Small intestine (tissue), 7 donors: ENCODE measurements at regions not wholly inside any gene's neighbourhood (a gene's known extent, or its start where the extent isn't known, plus 50 kb on each side); places are given as distances from the start of the nearest gene placed in this dataset.
A peak's percentile ranks its signal among the peaks of the same experiment; 100 is the strongest.

ENCODE experiments used
- DNase-seq, 2 donors: peaks; one replicate each; pipeline versions ENCODE4 v3.0.0 to v3.0.0-alpha.2; 2013
- FAIRE-seq: peaks from 2 replicates; lab custom pipeline; 2012; peaks lifted over from hg19 to GRCh38; lab: Jason Lieb, UNC
- H3K27ac ChIP-seq, 3 donors: one replicate each; pipeline ENCODE4 v1.5.1; 2013; ENCODE audit warnings: low read length in 2 of 3, mild to moderate bottlenecking in 2 of 3, control low read depth in 1 of 3, inconsistent platforms in 1 of 3, low read depth in 1 of 3, moderate library complexity in 1 of 3
- H3K27me3 ChIP-seq, 3 donors: one replicate each; pipeline ENCODE4 v1.6.1; 2013; ENCODE audit warnings: low read length in 3 of 3, inconsistent platforms in 1 of 3; ENCODE audit not compliant: control insufficient read depth in 3 of 3, insufficient read depth in 3 of 3
- H3K36me3 ChIP-seq, 3 donors: one replicate each; pipeline ENCODE4 v1.6.1; 2013; ENCODE audit warnings: low read length in 3 of 3, inconsistent platforms in 1 of 3, low read depth in 1 of 3, mild to moderate bottlenecking in 1 of 3, moderate library complexity in 1 of 3; ENCODE audit not compliant: control insufficient read depth in 3 of 3, insufficient read depth in 2 of 3
- H3K4me1 ChIP-seq, 3 donors: one replicate each; pipeline ENCODE4 v1.6.1; 2013; ENCODE audit warnings: low read length in 2 of 3, inconsistent platforms in 1 of 3, low read depth in 1 of 3, mild to moderate bottlenecking in 1 of 3, moderate library complexity in 1 of 3; ENCODE audit not compliant: control insufficient read depth in 3 of 3, insufficient read depth in 2 of 3
- H3K4me3 ChIP-seq, 3 donors: one replicate each; pipeline ENCODE4 v1.5.1; 2013; ENCODE audit warnings: low read length in 3 of 3, control low read depth in 1 of 3, inconsistent platforms in 1 of 3, low read depth in 1 of 3, mild to moderate bottlenecking in 1 of 3, moderate library complexity in 1 of 3
- H3K9me3 ChIP-seq, 2 donors: one replicate each; pipeline ENCODE4 v1.6.1; 2013; ENCODE audit warnings: low read depth in 1 of 2, low read length in 1 of 2; ENCODE audit not compliant: control insufficient read depth in 2 of 2, insufficient read depth in 1 of 2
- WGBS, 3 donors: extraction: QIAGEN DNeasy Blood & Tissue Kit; methylation state at CpG; one replicate each; pipeline ENCODE4 v1.1.7; 2013; 5-methylcytosine and 5-hydroxymethylcytosine counted together
- donor health status: healthy with polysubstance abuse.
- donor health status: control.
- donor health status: control.
- donor health status: Bipolar disorder and iron deficiency.
- donor health status: healthy.

DNA sequence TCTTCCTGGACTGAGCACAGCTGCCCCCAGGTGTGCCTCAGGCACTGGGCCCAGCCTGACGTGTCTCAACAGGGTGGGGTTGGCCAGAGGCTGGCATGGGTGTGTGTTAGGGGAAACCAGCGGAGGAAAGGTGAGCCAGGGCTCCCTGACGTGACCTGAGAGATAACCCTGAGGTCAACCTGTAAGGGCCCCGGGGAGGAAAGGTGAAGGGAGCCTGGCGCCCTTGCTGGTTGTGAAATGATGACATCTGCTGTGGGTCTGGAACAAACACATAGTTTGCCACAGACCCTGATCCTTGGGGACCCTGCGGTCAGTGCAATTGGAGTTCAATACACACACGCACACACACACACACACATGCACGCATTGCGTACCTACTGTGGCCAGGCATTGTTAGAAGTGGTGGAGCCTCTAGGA lies 100.2 kb upstream of the TLE3 start:
- FAIRE-seq (no peak), DNase-seq (no peak)
- no peak overlapping the region for H3K4me3 ChIP-seq
- peaks cover 0 to 9% (median 0%) of the 10 kb centered on the region in 3 donors for H3K4me1 ChIP-seq
- no peaks in the 10 kb centered on the region for H3K36me3 ChIP-seq
- WGBS, 3 donors, result 60 to 83% (median 69%) methylated on average over 9 of the region's 9 CpGs
- H3K9me3 ChIP-seq, result no peaks in the 10 kb centered on the region
- peaks cover 0 to 15% (median 0%) of the 10 kb centered on the region in 3 donors for H3K27me3 ChIP-seq
- H3K27ac ChIP-seq, result no peak overlapping the region

DNA sequence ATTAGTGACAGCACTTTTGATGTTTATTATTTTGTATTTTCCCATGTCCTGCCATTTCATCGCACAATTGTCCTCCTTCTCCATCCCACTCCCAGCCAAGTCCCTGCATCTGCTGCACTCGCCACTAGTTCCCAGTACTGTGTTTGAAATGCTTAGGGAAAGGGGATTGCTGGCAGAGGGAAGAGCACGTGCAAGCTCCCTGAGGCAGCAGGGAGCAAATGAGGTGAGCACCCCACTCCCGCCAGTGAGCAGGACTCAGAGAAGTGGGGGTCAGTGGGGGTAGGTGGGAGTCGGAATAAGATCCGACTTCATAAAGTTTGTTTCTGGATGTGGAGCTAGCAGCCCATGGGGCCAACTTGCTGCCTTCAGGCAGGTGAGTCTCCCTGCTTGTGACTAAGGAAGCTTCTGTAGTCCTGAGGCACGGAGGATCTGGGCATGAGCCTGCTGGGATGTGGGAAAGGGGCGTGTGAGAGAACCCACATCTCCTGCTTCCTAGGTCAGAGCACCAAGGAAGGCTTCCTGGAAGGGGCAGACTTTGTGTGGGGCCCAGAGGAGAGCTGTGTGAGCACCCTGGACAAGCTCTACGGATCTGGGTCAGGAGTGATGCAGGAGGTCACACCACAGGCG lies 99.7 kb upstream of the TLE3 start:
- H3K4me1 ChIP-seq, result peaks cover 0 to 14% (median 0%) of the 10 kb centered on the region in 3 donors

DNA sequence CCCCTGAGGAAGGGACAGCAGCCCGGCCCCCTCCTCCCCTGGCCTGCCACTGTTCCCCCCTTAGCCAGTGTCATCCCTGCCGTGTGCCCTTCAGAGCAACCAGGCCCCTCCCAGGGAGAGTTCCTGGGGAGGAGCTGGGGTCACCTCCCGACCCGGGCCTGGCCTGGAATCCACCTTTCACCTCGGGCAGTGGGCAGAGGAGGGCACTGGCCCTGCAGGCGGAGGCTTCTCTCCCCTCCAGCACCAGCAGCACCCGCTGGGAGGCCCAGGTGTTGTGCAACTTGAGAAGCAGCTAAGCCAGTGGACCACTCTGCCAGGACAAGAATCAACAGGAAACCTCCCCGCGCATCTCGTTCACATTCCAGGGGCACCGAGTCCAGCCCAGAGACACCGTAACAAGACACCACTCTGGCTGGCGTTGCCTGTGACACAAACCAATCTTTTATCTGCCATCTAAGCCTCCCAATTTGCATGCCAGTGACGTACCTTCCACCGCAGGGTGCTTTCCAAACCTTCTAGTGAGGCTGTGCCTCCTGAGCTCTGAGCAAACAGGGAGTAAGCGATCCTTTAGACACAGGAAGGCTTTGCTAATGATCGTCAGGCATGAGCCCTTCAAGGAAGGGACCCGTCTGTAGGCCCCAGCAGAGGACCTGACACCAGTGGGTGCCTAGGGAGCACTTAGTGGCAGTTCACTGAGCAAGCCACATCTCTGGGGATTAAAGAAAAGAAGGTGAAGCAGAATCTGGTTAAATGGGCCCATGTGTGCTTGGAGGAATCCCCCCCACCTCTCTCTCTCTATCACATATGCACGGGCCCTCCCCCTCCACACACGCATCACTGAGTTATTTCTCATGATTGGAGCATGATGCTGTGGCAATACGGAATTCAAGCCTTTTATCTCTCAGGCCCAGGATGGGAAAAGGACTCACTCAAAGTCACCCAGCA lies 98.9 kb upstream of the TLE3 start:
- 73 to 78% (median 76%) methylated on average over 21 of the region's 21 CpGs for whole genome bisulfite sequencing, 3 donors
- Histone ChIP-seq H3K27me3 (peaks cover 0 to 15% (median 0%) of the 10 kb centered on the region in 3 donors), H3K4me3 (no peak overlapping the region), H3K9me3 (peaks cover 0 to 5% of the 10 kb centered on the region in 2 donors), H3K4me1 (peaks cover 0 to 16% (median 0%) of the 10 kb centered on the region in 3 donors), H3K36me3 (no peaks in the 10 kb centered on the region), H3K27ac (peak overlapping the region in 1 of 3 donors; percentile 17)
- no peak for DNase-seq
- FAIRE-seq, result no peak

More for the DNA sequence above, 99.7 kb upstream of the TLE3 start:
- Histone ChIP-seq H3K9me3 (no peaks in the 10 kb centered on the region), H3K27ac (no peak overlapping the region), H3K27me3 (peaks cover 0 to 15% (median 0%) of the 10 kb centered on the region in 3 donors), H3K36me3 (no peaks in the 10 kb centered on the region), H3K4me3 (no peak overlapping the region)
- no peak for FAIRE-seq
- WGBS, 3 donors, result 79 to 88% (median 84%) methylated on average over 10 of the region's 10 CpGs
- no peak for DNase-seq

DNA sequence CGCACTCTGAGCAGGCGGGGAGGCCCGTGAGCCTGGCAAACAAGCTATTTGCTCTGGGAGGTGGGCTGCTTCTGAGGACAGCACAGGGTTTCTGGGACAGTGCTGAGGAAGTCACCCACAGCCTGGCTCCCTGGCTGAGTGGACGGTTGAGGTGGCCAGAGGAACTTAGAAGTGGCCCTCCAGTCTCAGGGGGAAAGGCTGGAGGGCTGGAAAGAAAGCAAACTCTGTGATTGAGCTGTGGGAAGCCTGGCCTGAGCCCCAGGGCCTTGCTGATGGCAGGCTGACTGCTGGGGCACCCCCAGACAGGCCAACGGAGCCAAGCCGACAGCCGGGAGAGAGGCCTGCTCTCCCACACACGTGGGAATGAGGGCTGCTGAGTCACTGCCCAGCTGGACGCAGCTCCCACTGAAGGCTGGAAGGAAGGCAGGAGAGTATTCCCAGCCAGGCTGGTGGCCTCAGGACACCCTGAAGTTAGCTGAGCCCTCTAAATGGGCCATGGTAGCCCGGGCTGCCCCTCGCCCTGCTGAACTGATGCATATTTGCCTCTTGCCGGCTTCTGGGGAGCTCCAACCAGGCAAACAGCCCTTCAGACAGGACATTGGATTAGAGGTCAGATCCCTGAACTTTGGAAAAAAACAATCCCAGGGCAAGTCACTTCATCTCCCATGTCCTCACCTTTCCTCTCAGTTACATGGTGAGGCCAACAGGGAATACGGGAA lies 98.0 kb upstream of the TLE3 start:
- FAIRE-seq (no peak), DNase-seq (no peak)
- Histone ChIP-seq H3K27ac (no peak overlapping the region), H3K4me3 (no peak overlapping the region), H3K27me3 (peaks cover 0 to 15% (median 0%) of the 10 kb centered on the region in 3 donors), H3K9me3 (peaks cover 0 to 10% of the 10 kb centered on the region in 2 donors), H3K36me3 (no peaks in the 10 kb centered on the region), H3K4me1 (peaks cover 0 to 16% (median 0%) of the 10 kb centered on the region in 3 donors)
- 74 to 87% (median 84%) methylated on average over 13 of the region's 13 CpGs for WGBS, 3 donors

DNA sequence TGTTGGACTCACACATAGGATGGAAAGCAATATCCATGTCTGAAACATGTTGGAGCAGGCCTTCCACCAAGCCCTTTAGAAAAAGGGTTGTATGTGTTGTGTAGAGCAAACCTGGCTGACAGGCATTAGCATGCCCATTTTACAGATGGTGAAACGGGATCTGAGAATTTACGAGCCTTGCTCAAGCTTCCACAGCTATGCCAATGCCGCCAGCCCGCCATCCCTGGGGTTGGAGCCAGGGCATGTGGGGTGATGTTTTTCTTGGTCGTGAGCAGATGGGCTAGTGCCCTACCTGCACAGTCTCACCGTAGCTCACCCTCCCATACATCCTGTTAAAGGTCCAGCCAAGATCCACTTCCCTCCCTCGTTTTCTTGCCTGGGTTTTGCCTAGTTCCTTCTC lies 97.5 kb upstream of the TLE3 start:
- no peak overlapping the region for H3K27ac ChIP-seq
- DNase-seq (no peak), FAIRE-seq (no peak)
- H3K27me3 ChIP-seq, result peaks cover 0 to 15% (median 0%) of the 10 kb centered on the region in 3 donors
- H3K4me1 ChIP-seq, result peaks cover 0 to 16% (median 0%) of the 10 kb centered on the region in 3 donors
- no peaks in the 10 kb centered on the region for H3K36me3 ChIP-seq
- peaks cover 0 to 10% of the 10 kb centered on the region in 2 donors for H3K9me3 ChIP-seq
- no peak overlapping the region for H3K4me3 ChIP-seq
- 78 to 82% (median 80%) methylated on average over 7 of the region's 7 CpGs for WGBS, 3 donors

DNA sequence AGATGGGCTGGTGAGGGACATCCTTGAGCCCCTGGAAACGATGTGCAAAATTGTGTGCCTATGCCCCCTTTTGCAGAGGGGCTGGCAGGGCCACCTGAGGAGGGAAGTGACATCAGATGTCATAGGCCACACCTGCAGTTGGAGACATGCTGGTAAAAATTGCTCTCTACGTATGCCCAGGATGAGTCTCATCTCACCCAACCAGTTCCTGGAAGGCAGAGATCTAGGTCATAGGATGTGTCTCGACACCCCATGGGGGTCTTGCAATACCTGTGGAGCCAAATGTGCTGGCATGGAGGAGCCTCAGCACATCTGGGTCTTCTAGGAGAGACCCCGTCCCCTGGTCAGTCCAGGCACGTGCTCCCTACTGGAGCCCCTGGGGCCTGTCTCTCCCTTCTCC lies 96.5 kb upstream of the TLE3 start:
- WGBS, 3 donors, result 88 to 92% (median 88%) methylated on average over 5 of the region's 5 CpGs
- Histone ChIP-seq H3K9me3 (peaks cover 0 to 10% of the 10 kb centered on the region in 2 donors), H3K27ac (no peak overlapping the region), H3K4me1 (peaks cover 0 to 16% (median 0%) of the 10 kb centered on the region in 3 donors), H3K36me3 (no peaks in the 10 kb centered on the region), H3K27me3 (peaks cover 0 to 11% (median 0%) of the 10 kb centered on the region in 3 donors), H3K4me3 (no peak overlapping the region)
- DNase-seq, result no peak
- no peak for FAIRE-seq

DNA sequence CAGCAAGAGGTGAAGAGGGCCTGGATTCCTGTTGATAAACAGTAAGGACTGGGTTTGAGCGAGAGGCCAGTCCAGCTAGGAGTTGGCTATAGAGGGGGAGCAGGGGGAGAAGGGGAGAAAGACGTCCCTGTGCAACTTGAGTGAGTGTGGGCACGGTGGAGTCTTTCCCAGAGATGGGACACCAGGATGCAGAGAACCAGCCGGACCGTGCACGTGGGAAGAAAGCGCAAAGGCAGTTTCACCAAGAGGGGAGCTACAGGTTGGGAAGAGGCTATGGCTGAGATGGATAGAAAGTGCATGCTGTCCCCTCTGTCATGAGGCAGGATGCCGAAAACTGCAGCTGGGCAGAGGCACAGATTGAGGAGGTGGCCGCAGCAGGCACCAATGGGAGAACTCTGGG lies 96.0 kb upstream of the TLE3 start:
- H3K27me3 ChIP-seq, result peaks cover 0 to 7% (median 0%) of the 10 kb centered on the region in 3 donors
- H3K4me3 ChIP-seq, result no peak overlapping the region
- WGBS, 3 donors, result 90 to 97% (median 95%) methylated on average over 9 of the region's 9 CpGs
- no peaks in the 10 kb centered on the region for H3K36me3 ChIP-seq
- DNase-seq, result no peak
- no peak overlapping the region for H3K27ac ChIP-seq
- no peak for FAIRE-seq
- peaks cover 0 to 10% of the 10 kb centered on the region in 2 donors for H3K9me3 ChIP-seq
- peaks cover 0 to 16% (median 0%) of the 10 kb centered on the region in 3 donors for H3K4me1 ChIP-seq

DNA sequence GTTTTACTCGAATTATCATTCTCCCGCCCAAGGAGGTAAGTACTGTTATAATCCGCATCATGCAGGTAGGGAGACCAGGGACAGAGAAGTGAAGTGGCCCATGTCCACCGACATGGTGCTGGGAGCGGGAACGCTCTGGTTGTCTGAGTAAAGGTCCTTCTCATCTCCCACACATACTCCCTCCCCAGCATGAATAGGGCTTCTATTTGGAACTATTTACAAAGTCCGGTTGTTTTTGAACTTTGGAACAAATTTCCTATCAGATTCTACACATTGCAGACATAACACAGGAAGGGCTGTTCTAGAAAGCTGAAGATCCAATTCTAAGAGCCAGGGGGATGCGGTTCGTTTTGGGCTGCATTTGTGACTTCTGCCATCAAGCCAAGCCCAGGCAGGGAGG lies 94.8 kb upstream of the TLE3 start:
- FAIRE-seq, result no peak
- no peaks in the 10 kb centered on the region for H3K27me3 ChIP-seq
- no peak overlapping the region for H3K4me3 ChIP-seq
- 30 to 64% (median 48%) methylated on average over 9 of the region's 9 CpGs for WGBS, 3 donors
- peaks cover 0 to 10% of the 10 kb centered on the region in 2 donors for H3K9me3 ChIP-seq
- peak; percentile 25 to 45 for DNase-seq
- no peak overlapping the region for H3K27ac ChIP-seq
- H3K4me1 ChIP-seq, result peaks cover 0 to 16% (median 0%) of the 10 kb centered on the region in 3 donors
- no peaks in the 10 kb centered on the region for H3K36me3 ChIP-seq
